PFSK-1 (cell line): ENCODE measurements at regions not wholly inside any gene's neighbourhood (a gene's known extent, or its start where the extent isn't known, plus 50 kb on each side); places are given as distances from the start of the nearest gene placed in this dataset.

Experiments
- FOXP2 ChIP-seq: optimal IDR thresholded peaks from 2 replicates; pipeline ENCODE3; 2011; ENCODE audit warnings: borderline replicate concordance, control low read depth, inconsistent platforms; ENCODE audit not compliant: insufficient read depth; ENCODE audit errors: extremely low read length, extremely low read depth
- POLR2AphosphoS5 ChIP-seq: IDR thresholded peaks from 2 replicates; pipeline ENCODE4 v1.6.1; 2012; ENCODE audit warnings: low read depth, mild to moderate bottlenecking, control low read depth, low read length, moderate library complexity
- REST ChIP-seq, 2 experiments: IDR thresholded peaks; 2 replicates each; pipeline versions ENCODE4 v1.6.1 to v1.8.0; 2011 to 2012; ENCODE audit warnings: low read depth in 2 of 2, low read length in 2 of 2, control low read depth in 1 of 2, inconsistent platforms in 1 of 2, mild to moderate bottlenecking in 1 of 2, moderate library complexity in 1 of 2; ENCODE audit not compliant: insufficient read depth in 1 of 2
- SIN3A ChIP-seq: IDR thresholded peaks from 2 replicates; pipeline ENCODE4 v1.6.1; 2012; ENCODE audit warnings: mild to moderate bottlenecking, low read length, moderate library complexity, borderline replicate concordance; ENCODE audit not compliant: insufficient read depth
- TAF1 ChIP-seq: IDR thresholded peaks from 2 replicates; pipeline ENCODE4 v1.6.1; 2012; ENCODE audit warnings: low read length, control low read depth, borderline replicate concordance; ENCODE audit not compliant: insufficient read depth

- TF ChIP-seq FOXP2 (no peak), TAF1 (no peak), SIN3A (no peak), REST (IDR thresholded peaks at IDR 0.05; ENCODE audit: insufficient read depth in 1 of 2, low read depth in 2 of 2, low read length in 2 of 2) (no peak), POLR2AphosphoS5 (no peak)
Measured at GRCh38 chr12:23474438-23474976, 475.0 kb downstream of the SOX5 start.
